ENCODE measurements at regions not wholly inside any gene's neighbourhood (a gene's known extent, or its start where the extent isn't known, plus 50 kb on each side); places are given as distances from the start of the nearest gene placed in this dataset.

DNA sequence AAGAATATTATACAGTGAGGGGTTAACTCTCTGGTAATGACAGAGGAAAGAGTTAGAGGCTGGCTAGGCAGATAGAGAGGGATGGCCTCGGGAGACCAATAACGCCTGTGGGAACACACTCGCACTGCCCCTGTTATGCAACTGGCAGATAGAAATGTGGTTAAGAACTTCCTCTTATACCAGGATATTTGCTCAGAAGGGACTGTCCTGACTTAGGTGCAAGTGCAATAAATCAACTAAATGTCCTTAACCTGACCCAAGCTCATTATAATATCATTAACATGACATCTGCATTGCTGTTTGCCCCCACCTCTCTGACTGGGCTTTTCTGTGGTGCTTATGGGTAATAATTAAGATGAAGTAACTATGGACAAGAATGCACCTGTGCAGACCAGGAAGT, 1518.0 kb downstream of the NCAM2 start:
- H3K27me3 ChIP-seq (ENCODE audit: insufficient read depth, low read length): no peaks in the 10 kb centered on the region
- no peaks in the 10 kb centered on the region for H4K20me1 ChIP-seq (ENCODE audit: insufficient read depth, low read length)
- no peaks in the 10 kb centered on the region for H3K4me1 Mint-ChIP-seq (ENCODE audit: low read depth, unreplicated experiment)
- H3K4me3 Mint-ChIP-seq (ENCODE audit: unreplicated experiment): no peak overlapping the region
- H3K4me1 ChIP-seq (ENCODE audit: insufficient read depth, low read length): no peaks in the 10 kb centered on the region
- FAIRE-seq (no peak), DNase-seq (ENCODE audit: low read depth) (no peak)
- no peak overlapping the region for H3K4me2 ChIP-seq (ENCODE audit: low read length)
- no peaks in the 10 kb centered on the region for H3K27me3 Mint-ChIP-seq (ENCODE audit: low read depth, unreplicated experiment)
- TF ChIP-seq, protein P1, sequence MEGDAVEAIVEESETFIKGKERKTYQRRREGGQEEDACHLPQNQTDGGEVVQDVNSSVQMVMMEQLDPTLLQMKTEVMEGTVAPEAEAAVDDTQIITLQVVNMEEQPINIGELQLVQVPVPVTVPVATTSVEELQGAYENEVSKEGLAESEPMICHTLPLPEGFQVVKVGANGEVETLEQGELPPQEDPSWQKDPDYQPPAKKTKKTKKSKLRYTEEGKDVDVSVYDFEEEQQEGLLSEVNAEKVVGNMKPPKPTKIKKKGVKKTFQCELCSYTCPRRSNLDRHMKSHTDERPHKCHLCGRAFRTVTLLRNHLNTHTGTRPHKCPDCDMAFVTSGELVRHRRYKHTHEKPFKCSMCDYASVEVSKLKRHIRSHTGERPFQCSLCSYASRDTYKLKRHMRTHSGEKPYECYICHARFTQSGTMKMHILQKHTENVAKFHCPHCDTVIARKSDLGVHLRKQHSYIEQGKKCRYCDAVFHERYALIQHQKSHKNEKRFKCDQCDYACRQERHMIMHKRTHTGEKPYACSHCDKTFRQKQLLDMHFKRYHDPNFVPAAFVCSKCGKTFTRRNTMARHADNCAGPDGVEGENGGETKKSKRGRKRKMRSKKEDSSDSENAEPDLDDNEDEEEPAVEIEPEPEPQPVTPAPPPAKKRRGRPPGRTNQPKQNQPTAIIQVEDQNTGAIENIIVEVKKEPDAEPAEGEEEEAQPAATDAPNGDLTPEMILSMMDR (IDR thresholded peaks at IDR 0.05; ENCODE audit: insufficient read depth, low read depth, low read length): no peak
- TF ChIP-seq EZH2 (IDR thresholded peaks at IDR 0.05; ENCODE audit: insufficient read depth, low read length): no peak
- H3K27ac Mint-ChIP-seq (ENCODE audit: unreplicated experiment): no peak overlapping the region
- no peak overlapping the region for H3K9ac ChIP-seq (ENCODE audit: low read length)
- no peaks in the 10 kb centered on the region for H3K79me2 ChIP-seq (ENCODE audit: insufficient read depth, low read length)
- no peaks in the 10 kb centered on the region for H3K9me3 Mint-ChIP-seq (ENCODE audit: unreplicated experiment)
- no peaks in the 10 kb centered on the region for H3K36me3 ChIP-seq (ENCODE audit: insufficient read depth, low read length)
- no peak overlapping the region for H3K4me3 ChIP-seq (ENCODE audit: insufficient read depth, low read depth, low read length)
- H3K36me3 Mint-ChIP-seq (ENCODE audit: low read depth, unreplicated experiment): no peaks in the 10 kb centered on the region
- H3K9me3 ChIP-seq (ENCODE audit: insufficient read depth, low read depth, low read length): peaks cover 3% of the 10 kb centered on the region
- no peak overlapping the region for H2AFZ ChIP-seq (ENCODE audit: low read depth, low read length)
- H3K27ac ChIP-seq (ENCODE audit: low read depth, low read length): no peak overlapping the region

DNA sequence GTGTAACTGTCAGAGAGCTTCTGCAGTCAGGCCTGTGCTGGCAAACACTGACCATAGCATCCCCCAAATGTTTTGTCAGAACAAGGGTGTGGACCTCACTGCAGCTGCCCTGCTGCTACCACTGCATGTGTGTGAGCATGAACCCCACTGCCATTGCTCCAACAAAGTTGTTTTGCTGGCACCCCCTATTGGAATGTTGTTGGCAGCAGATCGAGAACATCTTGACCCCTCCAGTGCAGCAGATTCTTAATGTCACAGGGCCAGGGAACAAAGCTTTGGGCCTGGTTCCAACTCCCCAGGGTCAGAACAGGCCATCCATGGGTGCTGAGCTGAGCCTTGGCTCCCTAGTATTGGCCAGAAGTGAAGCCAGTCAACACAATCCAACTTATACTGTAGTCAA, 1537.4 kb downstream of the NCAM2 start:
- H3K27me3 Mint-ChIP-seq (ENCODE audit: low read depth, unreplicated experiment): no peaks in the 10 kb centered on the region
- H4K20me1 ChIP-seq (ENCODE audit: insufficient read depth, low read length): no peaks in the 10 kb centered on the region
- TF ChIP-seq EZH2 (IDR thresholded peaks at IDR 0.05; ENCODE audit: insufficient read depth, low read length): no peak
- TF ChIP-seq, protein P1 (IDR thresholded peaks at IDR 0.05; ENCODE audit: insufficient read depth, low read depth, low read length): no peak
- H3K9me3 Mint-ChIP-seq (ENCODE audit: unreplicated experiment): peaks cover 19% of the 10 kb centered on the region
- DNase-seq (ENCODE audit: low read depth) (no peak), FAIRE-seq (no peak)
- H3K4me3 Mint-ChIP-seq (ENCODE audit: unreplicated experiment): no peak overlapping the region
- H3K27ac ChIP-seq (ENCODE audit: low read depth, low read length): no peak overlapping the region
- H3K36me3 Mint-ChIP-seq (ENCODE audit: low read depth, unreplicated experiment): no peaks in the 10 kb centered on the region
- peaks cover 7% of the 10 kb centered on the region for H3K9me3 ChIP-seq (ENCODE audit: insufficient read depth, low read depth, low read length)
- no peaks in the 10 kb centered on the region for H3K79me2 ChIP-seq (ENCODE audit: insufficient read depth, low read length)
- peak overlapping the region; percentile 82 for H3K27ac Mint-ChIP-seq (ENCODE audit: unreplicated experiment)
- no peak overlapping the region for H2AFZ ChIP-seq (ENCODE audit: low read depth, low read length)
- H3K4me2 ChIP-seq (ENCODE audit: low read length): no peak overlapping the region
- no peaks in the 10 kb centered on the region for H3K4me1 ChIP-seq (ENCODE audit: insufficient read depth, low read length)
- no peak overlapping the region for H3K9ac ChIP-seq (ENCODE audit: low read length)
- no peaks in the 10 kb centered on the region for H3K36me3 ChIP-seq (ENCODE audit: insufficient read depth, low read length)
- peaks cover 11% of the 10 kb centered on the region for H3K4me1 Mint-ChIP-seq (ENCODE audit: low read depth, unreplicated experiment)
- no peaks in the 10 kb centered on the region for H3K27me3 ChIP-seq (ENCODE audit: insufficient read depth, low read length)
- H3K4me3 ChIP-seq (ENCODE audit: insufficient read depth, low read depth, low read length): no peak overlapping the region

DNA sequence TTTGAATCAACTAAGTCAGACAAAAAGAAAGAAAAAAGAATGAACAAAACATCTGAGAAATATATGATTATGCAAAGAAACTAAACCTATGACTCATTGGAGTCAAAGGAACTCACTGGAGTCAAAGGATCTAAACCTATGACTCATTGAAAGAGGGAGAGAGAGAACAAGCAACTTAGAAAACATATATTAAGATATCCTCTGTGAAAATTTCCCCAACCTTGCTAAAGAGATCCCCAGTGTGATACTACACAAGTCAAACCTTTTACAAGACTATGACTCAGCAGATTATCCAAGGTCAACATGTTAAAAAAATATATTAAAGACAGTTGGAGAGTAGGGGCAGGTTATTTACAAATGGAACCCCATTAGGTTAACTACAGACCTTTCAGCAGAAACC, 1538.3 kb downstream of the NCAM2 start:
- no peak for DNase-seq (ENCODE audit: low read depth)
- Histone ChIP-seq H2AFZ (ENCODE audit: low read depth, low read length) (no peak overlapping the region), H3K4me1 (ENCODE audit: insufficient read depth, low read length) (no peaks in the 10 kb centered on the region), H3K4me3 (ENCODE audit: insufficient read depth, low read depth, low read length) (no peak overlapping the region), H3K79me2 (ENCODE audit: insufficient read depth, low read length) (no peaks in the 10 kb centered on the region), H3K27me3 (ENCODE audit: insufficient read depth, low read length) (no peaks in the 10 kb centered on the region), H4K20me1 (ENCODE audit: insufficient read depth, low read length) (no peaks in the 10 kb centered on the region), H3K4me2 (ENCODE audit: low read length) (no peak overlapping the region), H3K36me3 (ENCODE audit: insufficient read depth, low read length) (no peaks in the 10 kb centered on the region), H3K9ac (ENCODE audit: low read length) (no peak overlapping the region), H3K9me3 (ENCODE audit: insufficient read depth, low read depth, low read length) (peaks cover 7% of the 10 kb centered on the region), H3K27ac (ENCODE audit: low read depth, low read length) (no peak overlapping the region)
- Mint-ChIP-seq H3K27me3 (ENCODE audit: low read depth, unreplicated experiment) (no peaks in the 10 kb centered on the region), H3K4me3 (ENCODE audit: unreplicated experiment) (no peak overlapping the region), H3K4me1 (ENCODE audit: low read depth, unreplicated experiment) (peaks cover 11% of the 10 kb centered on the region), H3K36me3 (ENCODE audit: low read depth, unreplicated experiment) (no peaks in the 10 kb centered on the region), H3K9me3 (ENCODE audit: unreplicated experiment) (peaks cover 19% of the 10 kb centered on the region), H3K27ac (ENCODE audit: unreplicated experiment) (peak overlapping the region; percentile 82)
- FAIRE-seq: no peak
- TF ChIP-seq, protein P1 (IDR thresholded peaks at IDR 0.05; ENCODE audit: insufficient read depth, low read depth, low read length): no peak
- TF ChIP-seq EZH2 (IDR thresholded peaks at IDR 0.05; ENCODE audit: insufficient read depth, low read length): no peak

Measured in astrocyte (in vitro differentiated cells and primary cell).